ENCODE measurements at regions not wholly inside any gene's neighbourhood (a gene's known extent, or its start where the extent isn't known, plus 50 kb on each side); places are given as distances from the start of the nearest gene placed in this dataset.

DNA sequence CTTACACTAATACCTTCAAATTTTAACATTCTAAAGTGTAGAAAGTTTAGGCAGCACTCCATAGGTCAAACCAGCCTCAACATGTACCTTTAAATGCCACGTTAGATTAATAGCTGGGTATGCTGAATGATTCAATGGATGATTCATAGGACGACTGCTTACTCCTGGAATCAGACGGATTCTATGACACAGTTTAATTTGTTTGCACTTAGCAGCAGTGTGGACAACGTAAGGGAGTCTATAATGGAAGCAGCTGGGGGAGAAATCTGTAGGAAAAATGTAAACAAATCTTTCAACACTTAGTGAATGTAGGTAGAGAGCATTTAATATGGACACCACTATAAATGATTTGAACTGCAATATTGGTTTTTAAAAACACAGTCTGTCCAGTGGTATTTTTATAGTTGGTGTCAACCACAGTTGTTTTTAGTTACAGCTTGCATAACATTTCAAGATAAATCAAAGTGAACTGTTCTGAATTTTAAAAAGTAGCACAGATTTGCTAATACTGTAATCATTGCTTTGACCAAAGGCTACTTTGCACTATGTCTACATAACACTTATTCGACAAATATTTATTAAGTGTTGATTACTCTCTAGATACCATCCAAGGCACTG lies 701.5 kb upstream of the MEF2C start:
- no peak overlapping the region for H3K27ac ChIP-seq (ENCODE audit: low read length)
- no peak for DNase-seq
- no peak overlapping the region for H3K4me3 ChIP-seq (ENCODE audit: low read length)
- H3K9me3 ChIP-seq (ENCODE audit: control insufficient read depth, low read depth, low read length), result no peaks in the 10 kb centered on the region
- WGBS (ENCODE audit: insufficient coverage, low lambda C conversion rate), result no CpG with 5 or more reads among the region's 5 CpGs
- H3K4me1 ChIP-seq (ENCODE audit: control insufficient read depth, insufficient read depth, low read length), result no peaks in the 10 kb centered on the region
- no peaks in the 10 kb centered on the region for H3K36me3 ChIP-seq (ENCODE audit: control insufficient read depth, insufficient read depth, low read length)
- no peaks in the 10 kb centered on the region for H3K27me3 ChIP-seq (ENCODE audit: control insufficient read depth, insufficient read depth, low read length)

DNA sequence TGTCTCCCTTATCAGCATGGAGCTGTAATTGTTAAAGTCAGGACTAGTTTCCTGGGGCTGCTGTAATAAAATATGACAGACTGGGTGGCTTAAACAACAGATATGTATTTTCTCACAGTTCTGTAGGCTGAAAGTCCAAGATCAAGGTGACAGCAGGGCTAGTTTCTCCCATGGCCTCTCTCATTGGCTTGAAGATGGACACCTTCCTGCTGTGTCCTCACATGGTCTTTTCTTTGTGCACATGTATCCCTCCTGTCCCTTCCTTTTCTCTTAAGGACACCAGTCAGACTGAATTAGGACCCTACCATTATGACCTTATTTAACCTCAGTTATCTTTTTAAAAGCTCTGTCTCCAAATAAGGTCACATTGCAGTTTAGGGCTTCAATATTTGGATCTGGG lies 700.5 kb upstream of the MEF2C start:
- H3K27ac ChIP-seq (ENCODE audit: low read length), result no peak overlapping the region
- H3K9me3 ChIP-seq (ENCODE audit: control insufficient read depth, low read depth, low read length), result no peaks in the 10 kb centered on the region
- DNase-seq, result no peak
- no peak overlapping the region for H3K4me3 ChIP-seq (ENCODE audit: low read length)
- no peaks in the 10 kb centered on the region for H3K4me1 ChIP-seq (ENCODE audit: control insufficient read depth, insufficient read depth, low read length)
- no peaks in the 10 kb centered on the region for H3K36me3 ChIP-seq (ENCODE audit: control insufficient read depth, insufficient read depth, low read length)
- no peaks in the 10 kb centered on the region for H3K27me3 ChIP-seq (ENCODE audit: control insufficient read depth, insufficient read depth, low read length)

DNA sequence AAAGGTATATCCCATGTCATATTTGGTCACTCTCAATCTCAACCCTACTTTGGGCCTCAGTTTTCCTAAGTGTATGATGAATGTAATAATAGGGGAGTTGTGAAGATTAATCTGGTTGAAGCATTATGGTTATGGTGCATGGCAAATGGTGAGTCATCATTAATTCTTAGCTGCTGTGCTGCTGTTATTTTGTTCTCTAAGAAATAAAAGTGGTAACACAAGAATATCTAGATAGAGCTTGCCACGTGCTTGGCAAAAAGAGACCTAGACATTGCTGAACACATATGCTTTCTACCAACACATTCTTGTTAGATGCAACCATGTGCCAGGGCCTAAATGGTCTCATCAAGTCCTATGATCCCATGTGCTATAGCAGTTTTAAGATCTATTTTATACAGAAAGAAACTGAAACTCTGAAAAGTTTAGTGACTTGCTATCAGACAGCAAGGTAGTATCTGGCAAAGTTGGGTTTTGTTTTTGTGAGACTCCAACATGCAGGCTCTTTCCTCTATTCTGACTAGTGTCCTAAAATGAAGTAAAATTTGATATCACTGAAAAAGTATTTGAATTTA lies 699.9 kb upstream of the MEF2C start:
- H3K27ac ChIP-seq (ENCODE audit: low read length), result no peak overlapping the region
- WGBS (ENCODE audit: insufficient coverage, low lambda C conversion rate), result no CpG with 5 or more reads among the region's 1 CpG
- H3K9me3 ChIP-seq (ENCODE audit: control insufficient read depth, low read depth, low read length), result no peaks in the 10 kb centered on the region
- no peak overlapping the region for H3K4me3 ChIP-seq (ENCODE audit: low read length)
- no peaks in the 10 kb centered on the region for H3K27me3 ChIP-seq (ENCODE audit: control insufficient read depth, insufficient read depth, low read length)
- H3K36me3 ChIP-seq (ENCODE audit: control insufficient read depth, insufficient read depth, low read length), result no peaks in the 10 kb centered on the region
- no peak for DNase-seq
- H3K4me1 ChIP-seq (ENCODE audit: control insufficient read depth, insufficient read depth, low read length), result no peaks in the 10 kb centered on the region

DNA sequence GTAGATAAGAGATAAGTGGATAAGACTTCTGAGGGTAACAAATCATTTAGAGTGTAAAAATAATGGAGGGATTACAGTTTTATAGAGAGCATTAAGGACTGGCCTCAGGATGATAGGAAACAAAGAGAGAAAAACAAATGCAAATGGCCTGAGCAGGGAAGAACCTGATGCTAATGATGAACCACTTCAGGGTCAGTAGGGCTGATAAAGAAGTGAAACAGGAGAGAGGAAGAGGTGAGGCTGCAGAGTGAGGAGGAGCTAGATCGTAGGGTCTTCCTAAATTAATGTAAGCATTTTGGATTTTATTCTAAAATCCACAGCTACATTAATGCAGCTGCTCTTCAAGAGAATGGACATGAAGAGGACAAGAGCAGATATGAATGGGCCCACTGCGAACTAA lies 698.0 kb upstream of the MEF2C start:
- WGBS (ENCODE audit: insufficient coverage, low lambda C conversion rate), result no CpG with 5 or more reads among the region's 2 CpGs
- Histone ChIP-seq H3K27ac (ENCODE audit: low read length) (no peak overlapping the region), H3K4me3 (ENCODE audit: low read length) (no peak overlapping the region), H3K27me3 (ENCODE audit: control insufficient read depth, insufficient read depth, low read length) (no peaks in the 10 kb centered on the region), H3K36me3 (ENCODE audit: control insufficient read depth, insufficient read depth, low read length) (no peaks in the 10 kb centered on the region), H3K9me3 (ENCODE audit: control insufficient read depth, low read depth, low read length) (no peaks in the 10 kb centered on the region), H3K4me1 (ENCODE audit: control insufficient read depth, insufficient read depth, low read length) (no peaks in the 10 kb centered on the region)
- no peak for DNase-seq

DNA sequence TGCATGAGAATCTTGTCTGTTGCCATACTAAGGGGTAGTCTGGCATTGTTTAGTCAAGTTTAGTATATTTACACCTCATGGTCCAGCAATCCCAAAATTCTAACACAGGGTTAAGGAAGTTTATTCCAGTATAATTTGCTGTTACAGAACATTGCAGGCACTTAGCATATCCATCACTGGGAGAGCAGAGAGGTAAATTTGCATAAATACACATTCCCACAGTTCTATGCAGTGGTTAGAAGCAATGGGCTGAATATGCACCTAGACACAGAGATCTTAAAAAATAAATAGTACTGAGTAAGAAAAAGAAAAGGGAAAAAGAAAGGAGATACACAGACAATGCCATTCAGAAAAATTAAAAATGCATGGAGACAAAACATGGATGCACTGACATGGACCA lies 692.3 kb upstream of the MEF2C start:
- H3K36me3 ChIP-seq (ENCODE audit: control insufficient read depth, insufficient read depth, low read length), result no peaks in the 10 kb centered on the region
- no peaks in the 10 kb centered on the region for H3K27me3 ChIP-seq (ENCODE audit: control insufficient read depth, insufficient read depth, low read length)
- H3K4me1 ChIP-seq (ENCODE audit: control insufficient read depth, insufficient read depth, low read length), result no peaks in the 10 kb centered on the region
- no peaks in the 10 kb centered on the region for H3K9me3 ChIP-seq (ENCODE audit: control insufficient read depth, low read depth, low read length)
- no peak overlapping the region for H3K4me3 ChIP-seq (ENCODE audit: low read length)
- no peak overlapping the region for H3K27ac ChIP-seq (ENCODE audit: low read length)
- no peak for DNase-seq

DNA sequence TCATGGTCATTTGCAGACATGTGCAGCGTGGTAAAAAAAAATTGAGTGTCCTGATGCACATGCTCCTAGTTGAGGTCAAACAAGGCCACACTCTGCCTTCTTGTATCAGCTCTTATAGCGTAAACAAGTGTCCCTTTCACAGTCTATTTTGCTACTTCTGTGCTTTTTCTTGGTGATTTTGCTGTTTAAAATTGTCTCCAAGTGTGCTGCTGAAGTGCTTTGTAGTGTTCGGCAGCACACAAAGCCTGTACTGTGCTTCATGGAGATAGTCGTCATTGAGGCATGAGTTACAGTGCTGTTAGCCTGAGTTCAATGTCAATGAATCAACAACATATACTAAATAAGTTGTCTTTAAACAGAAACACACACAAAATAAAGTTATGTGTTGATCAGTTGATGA lies 690.4 kb upstream of the MEF2C start:
- Histone ChIP-seq H3K4me1 (ENCODE audit: control insufficient read depth, insufficient read depth, low read length) (no peaks in the 10 kb centered on the region), H3K36me3 (ENCODE audit: control insufficient read depth, insufficient read depth, low read length) (no peaks in the 10 kb centered on the region), H3K9me3 (ENCODE audit: control insufficient read depth, low read depth, low read length) (no peaks in the 10 kb centered on the region), H3K27ac (ENCODE audit: low read length) (no peak overlapping the region), H3K27me3 (ENCODE audit: control insufficient read depth, insufficient read depth, low read length) (no peaks in the 10 kb centered on the region), H3K4me3 (ENCODE audit: low read length) (no peak overlapping the region)
- WGBS (ENCODE audit: insufficient coverage, low lambda C conversion rate), result no CpG with 5 or more reads among the region's 4 CpGs
- no peak for DNase-seq

DNA sequence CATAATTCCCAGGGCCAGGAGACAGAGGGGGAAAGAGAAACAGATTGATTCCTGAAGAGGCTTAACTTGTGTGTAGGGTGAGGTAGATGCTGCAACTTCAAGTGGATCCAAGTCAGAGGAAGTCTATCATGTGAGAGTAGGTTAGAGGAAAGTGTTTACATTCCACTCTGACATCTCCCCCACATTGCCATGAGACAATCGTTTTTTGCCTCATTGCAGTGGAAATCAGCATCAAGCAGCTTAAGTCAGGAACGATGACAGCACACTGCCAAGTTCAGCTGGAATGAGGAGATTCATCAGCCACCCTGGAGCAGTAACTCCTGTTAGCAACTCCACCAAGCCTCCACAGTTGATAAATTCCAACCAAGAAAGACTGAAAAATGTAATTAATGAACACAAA lies 689.7 kb upstream of the MEF2C start:
- no peak for DNase-seq
- no peaks in the 10 kb centered on the region for H3K27me3 ChIP-seq (ENCODE audit: control insufficient read depth, insufficient read depth, low read length)
- no peak overlapping the region for H3K4me3 ChIP-seq (ENCODE audit: low read length)
- H3K27ac ChIP-seq (ENCODE audit: low read length), result no peak overlapping the region
- H3K4me1 ChIP-seq (ENCODE audit: control insufficient read depth, insufficient read depth, low read length), result no peaks in the 10 kb centered on the region
- H3K36me3 ChIP-seq (ENCODE audit: control insufficient read depth, insufficient read depth, low read length), result no peaks in the 10 kb centered on the region
- WGBS (ENCODE audit: insufficient coverage, low lambda C conversion rate), result no CpG with 5 or more reads among the region's 2 CpGs
- H3K9me3 ChIP-seq (ENCODE audit: control insufficient read depth, low read depth, low read length), result no peaks in the 10 kb centered on the region

DNA sequence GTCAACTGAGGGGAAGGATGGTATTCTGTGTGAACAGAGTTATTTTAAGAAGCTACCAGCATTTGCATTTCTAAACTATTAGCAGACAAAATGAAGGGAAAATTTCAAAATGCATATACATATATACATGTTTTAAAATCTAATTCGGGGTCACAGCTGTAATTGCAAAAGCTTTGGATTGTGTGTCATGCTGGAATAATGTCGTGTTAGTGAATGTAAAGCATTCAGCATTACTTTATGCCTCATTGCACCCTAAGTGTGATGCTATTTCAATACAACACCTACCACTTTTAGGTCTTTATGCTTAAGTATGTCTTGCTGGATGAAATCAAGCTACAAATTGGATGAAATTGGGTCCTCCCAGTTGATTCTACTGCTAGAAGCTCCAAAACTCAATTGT lies 687.6 kb upstream of the MEF2C start:
- no peaks in the 10 kb centered on the region for H3K9me3 ChIP-seq (ENCODE audit: control insufficient read depth, low read depth, low read length)
- no peaks in the 10 kb centered on the region for H3K4me1 ChIP-seq (ENCODE audit: control insufficient read depth, insufficient read depth, low read length)
- WGBS (ENCODE audit: insufficient coverage, low lambda C conversion rate), result no CpG with 5 or more reads among the region's 2 CpGs
- no peaks in the 10 kb centered on the region for H3K27me3 ChIP-seq (ENCODE audit: control insufficient read depth, insufficient read depth, low read length)
- no peaks in the 10 kb centered on the region for H3K36me3 ChIP-seq (ENCODE audit: control insufficient read depth, insufficient read depth, low read length)
- no peak overlapping the region for H3K27ac ChIP-seq (ENCODE audit: low read length)
- no peak for DNase-seq
- H3K4me3 ChIP-seq (ENCODE audit: low read length), result no peak overlapping the region

DNA sequence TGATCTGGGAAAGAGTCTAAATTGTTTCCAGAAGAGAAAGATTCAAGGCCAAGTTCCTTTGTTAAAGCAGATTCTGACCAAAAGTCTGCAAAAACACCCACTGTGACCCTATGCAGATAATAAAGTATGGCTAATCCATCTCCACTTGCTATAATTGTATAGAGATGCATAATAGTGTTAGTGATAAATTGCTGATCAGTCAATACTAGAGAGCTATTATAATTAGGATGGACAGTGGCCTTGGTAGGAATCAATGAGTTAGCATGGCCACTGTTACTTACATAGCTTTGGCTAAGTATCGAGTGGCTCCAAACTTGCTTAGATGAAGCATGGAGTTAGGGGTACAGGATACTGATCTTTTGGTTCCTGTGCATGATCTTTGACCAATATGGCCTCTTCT lies 683.4 kb upstream of the MEF2C start:
- no peak overlapping the region for H3K27ac ChIP-seq (ENCODE audit: low read length)
- no peaks in the 10 kb centered on the region for H3K4me1 ChIP-seq (ENCODE audit: control insufficient read depth, insufficient read depth, low read length)
- no peak overlapping the region for H3K4me3 ChIP-seq (ENCODE audit: low read length)
- no peaks in the 10 kb centered on the region for H3K27me3 ChIP-seq (ENCODE audit: control insufficient read depth, insufficient read depth, low read length)
- no peaks in the 10 kb centered on the region for H3K9me3 ChIP-seq (ENCODE audit: control insufficient read depth, low read depth, low read length)
- DNase-seq, result no peak
- no peaks in the 10 kb centered on the region for H3K36me3 ChIP-seq (ENCODE audit: control insufficient read depth, insufficient read depth, low read length)
- WGBS (ENCODE audit: insufficient coverage, low lambda C conversion rate), result 100% methylated on average over 1 of the region's 1 CpG

DNA sequence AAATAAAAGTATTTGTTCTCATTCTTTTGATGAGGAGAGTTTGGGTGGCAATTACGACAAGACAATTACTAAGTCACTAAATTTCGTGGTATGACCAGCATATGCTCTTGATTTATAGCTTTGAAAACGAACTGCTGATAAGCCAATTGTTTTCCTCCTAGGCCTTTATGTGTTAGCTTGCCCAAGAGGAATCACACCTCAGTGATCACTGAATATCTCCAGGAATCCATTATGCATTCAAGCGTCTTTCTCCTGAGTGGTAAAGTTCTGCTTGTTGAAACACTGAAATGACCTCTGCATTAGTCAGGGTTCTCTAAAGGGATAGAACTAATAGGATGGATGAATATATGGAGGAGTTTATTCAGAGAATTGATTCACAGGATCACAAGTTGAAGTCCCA lies 677.7 kb upstream of the MEF2C start:
- WGBS (ENCODE audit: insufficient coverage, low lambda C conversion rate), result 28% methylated on average over 3 of the region's 4 CpGs
- Histone ChIP-seq H3K9me3 (ENCODE audit: control insufficient read depth, low read depth, low read length) (no peaks in the 10 kb centered on the region), H3K27me3 (ENCODE audit: control insufficient read depth, insufficient read depth, low read length) (no peaks in the 10 kb centered on the region), H3K4me3 (ENCODE audit: low read length) (no peak overlapping the region), H3K27ac (ENCODE audit: low read length) (no peak overlapping the region), H3K4me1 (ENCODE audit: control insufficient read depth, insufficient read depth, low read length) (no peaks in the 10 kb centered on the region), H3K36me3 (ENCODE audit: control insufficient read depth, insufficient read depth, low read length) (no peaks in the 10 kb centered on the region)
- no peak for DNase-seq

DNA sequence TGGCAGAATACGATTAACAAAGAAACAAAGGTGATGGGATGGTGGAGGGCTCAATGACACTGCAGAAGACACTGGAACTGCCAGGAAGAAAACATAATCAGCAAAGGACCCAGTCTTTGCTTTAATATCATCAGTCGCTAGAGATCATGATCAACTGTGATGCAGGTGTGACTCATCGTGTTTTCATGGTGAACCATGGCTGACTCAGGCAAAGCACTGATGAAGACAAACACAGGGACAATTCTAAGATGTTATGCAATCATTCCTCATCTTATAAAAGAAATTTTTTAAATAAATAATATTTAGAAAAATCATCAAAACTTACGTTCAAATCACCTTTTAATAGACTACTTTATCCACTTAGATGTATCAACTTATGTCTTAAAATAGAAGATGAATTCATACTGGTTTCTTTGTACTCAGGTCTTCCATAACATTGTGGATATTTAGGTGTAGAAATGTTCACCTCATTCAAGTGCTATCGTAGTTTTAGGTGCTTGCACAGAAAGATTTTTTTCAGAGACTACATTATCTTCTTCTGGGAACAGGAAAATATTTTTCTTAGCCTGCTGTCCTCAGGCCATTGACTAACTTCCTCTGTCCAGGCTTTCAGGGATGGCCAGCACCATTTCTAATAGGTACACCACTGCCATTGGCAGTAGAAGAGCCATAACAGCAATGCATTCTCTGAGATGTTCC lies 673.4 kb upstream of the MEF2C start:
- Histone ChIP-seq H3K36me3 (ENCODE audit: control insufficient read depth, insufficient read depth, low read length) (no peaks in the 10 kb centered on the region), H3K4me1 (ENCODE audit: control insufficient read depth, insufficient read depth, low read length) (no peaks in the 10 kb centered on the region), H3K4me3 (ENCODE audit: low read length) (no peak overlapping the region), H3K9me3 (ENCODE audit: control insufficient read depth, low read depth, low read length) (no peaks in the 10 kb centered on the region), H3K27me3 (ENCODE audit: control insufficient read depth, insufficient read depth, low read length) (no peaks in the 10 kb centered on the region), H3K27ac (ENCODE audit: low read length) (no peak overlapping the region)
- 83% methylated on average over 1 of the region's 5 CpGs for WGBS (ENCODE audit: insufficient coverage, low lambda C conversion rate)
- no peak for DNase-seq

Measured in large intestine (tissue), 3 donors.